Muscle of back (tissue), 3 donors: ENCODE measurements at regions not wholly inside any gene's neighbourhood (a gene's known extent, or its start where the extent isn't known, plus 50 kb on each side); places are given as distances from the start of the nearest gene placed in this dataset.
A peak's percentile ranks its signal among the peaks of the same experiment; 100 is the strongest.
"Not testable (repeated sequence)": the region's sequence is repeated elsewhere in the genome, so short reads cannot be mapped to it uniquely, and the experiment has no call there.

Experiments used
- DNase-seq, 3 donors: peaks; one replicate each; pipeline versions ENCODE4 v3.0.0 to v3.0.0-alpha.2; 2013

GRCh38 chr12:72723732-72724131 lies 451.6 kb downstream of the TRHDE start:
- no peak for DNase-seq

- no peak for DNase-seq
Measured at GRCh38 chr12:72729451-72730010, 457.4 kb downstream of the TRHDE start.

- no peak for DNase-seq
Measured at GRCh38 chr12:72734581-72734980, 462.4 kb downstream of the TRHDE start.

GRCh38 chr12:72738811-72739210 lies 466.6 kb downstream of the TRHDE start:
- DNase-seq: peak in 1 of 3 donors; percentile 6

- no peak for DNase-seq
Measured at GRCh38 chr12:72740064-72740463, 467.9 kb downstream of the TRHDE start.

- no peak for DNase-seq
Measured at GRCh38 chr12:72742568-72742967, 470.4 kb downstream of the TRHDE start.

GRCh38 chr12:72746048-72746447 lies 473.9 kb downstream of the TRHDE start:
- no peak for DNase-seq

GRCh38 chr12:72747111-72747849 lies 475.1 kb downstream of the TRHDE start:
- peak; percentile 19 to 48 (median 25) for DNase-seq

GRCh38 chr12:72748971-72749370 lies 476.8 kb downstream of the TRHDE start:
- DNase-seq: no peak

- DNase-seq: peak; percentile 54 to 68 (median 64)
Measured at GRCh38 chr12:72753571-72753970, 481.4 kb downstream of the TRHDE start.

GRCh38 chr12:72754026-72754425 lies 481.9 kb downstream of the TRHDE start:
- not testable (repeated sequence) for DNase-seq

GRCh38 chr12:72766517-72766916 lies 494.3 kb downstream of the TRHDE start:
- DNase-seq: no peak

- no peak for DNase-seq
Measured at GRCh38 chr12:72774023-72774422, 501.9 kb downstream of the TRHDE start.

GRCh38 chr12:72777806-72778205 lies 505.6 kb downstream of the TRHDE start:
- DNase-seq: no peak

- DNase-seq: no peak
Measured at GRCh38 chr12:72790273-72790672, 518.1 kb downstream of the TRHDE start.

- no peak for DNase-seq
Measured at GRCh38 chr12:72792889-72793288, 520.7 kb downstream of the TRHDE start.

- no peak for DNase-seq
Measured at GRCh38 chr12:72793796-72794195, 521.6 kb downstream of the TRHDE start.

GRCh38 chr12:72815421-72815820 lies 543.3 kb downstream of the TRHDE start:
- DNase-seq: no peak

GRCh38 chr12:72828662-72829324 lies 556.6 kb downstream of the TRHDE start:
- no peak for DNase-seq

GRCh38 chr12:72829838-72830237 lies 557.7 kb downstream of the TRHDE start:
- no peak for DNase-seq

- DNase-seq: peak; percentile 8 to 37 (median 23)
Measured at GRCh38 chr12:72832024-72832423, 559.9 kb downstream of the TRHDE start.

GRCh38 chr12:72836194-72836593 lies 564.0 kb downstream of the TRHDE start:
- peak in 2 of 3 donors; percentile 2 to 10 for DNase-seq

GRCh38 chr12:72839696-72840095 lies 567.5 kb downstream of the TRHDE start:
- DNase-seq: no peak
